H9 (cell line): ENCODE measurements at regions not wholly inside any gene's neighbourhood (a gene's known extent, or its start where the extent isn't known, plus 50 kb on each side); places are given as distances from the start of the nearest gene placed in this dataset.

ENCODE experiments used
- DNase-seq: peaks from one replicate; pipeline ENCODE4 v3.0.0-alpha.2; 2017
- H2AFZ ChIP-seq: one replicate; pipeline ENCODE4 v1.6.1; 2013; ENCODE audit warnings: mild to moderate bottlenecking, low read length, control low read depth, moderate library complexity
- H2AK5ac ChIP-seq: 2 replicates; pipeline ENCODE4 v1.6.1; 2013; ENCODE audit warnings: low read length, control low read depth, mixed read lengths; ENCODE audit not compliant: insufficient read length
- H2BK120ac ChIP-seq: one replicate; pipeline ENCODE4 v1.6.1; 2013; ENCODE audit warnings: low read depth, mild to moderate bottlenecking, low read length, control low read depth, inconsistent platforms; ENCODE audit not compliant: poor library complexity, severe bottlenecking
- H2BK12ac ChIP-seq: 2 replicates; pipeline ENCODE4 v1.6.1; 2013; ENCODE audit warnings: low read length, control low read depth, mixed read lengths, low read depth; ENCODE audit not compliant: insufficient read length
- H2BK15ac ChIP-seq: 2 replicates; pipeline ENCODE4 v1.6.1; 2013; ENCODE audit warnings: low read depth, low read length, control low read depth
- H2BK20ac ChIP-seq: one replicate; pipeline ENCODE4 v1.6.1; 2013; ENCODE audit warnings: low read depth, mild to moderate bottlenecking, low read length, control low read depth, inconsistent platforms; ENCODE audit not compliant: poor library complexity, severe bottlenecking
- H2BK5ac ChIP-seq: 2 replicates; pipeline ENCODE4 v1.6.1; 2013; ENCODE audit warnings: low read length, control low read depth, mixed read lengths; ENCODE audit not compliant: insufficient read length
- H3K14ac ChIP-seq: 2 replicates; pipeline ENCODE4 v1.6.1; 2013; ENCODE audit warnings: low read length, control low read depth; ENCODE audit not compliant: insufficient read depth
- H3K18ac ChIP-seq: 2 replicates; pipeline ENCODE4 v1.6.1; 2013; ENCODE audit warnings: low read depth, mild to moderate bottlenecking, mixed read lengths, low read length, control low read depth; ENCODE audit not compliant: insufficient read length
- H3K23ac ChIP-seq: 2 replicates; pipeline ENCODE4 v1.6.1; 2013; ENCODE audit warnings: low read length, control low read depth, mixed read lengths, low read depth; ENCODE audit not compliant: insufficient read length
- H3K23me2 ChIP-seq: 2 replicates; pipeline ENCODE4 v1.6.1; 2013; ENCODE audit warnings: low read depth, mild to moderate bottlenecking, mixed read lengths, low read length, control low read depth; ENCODE audit not compliant: insufficient read length, poor library complexity, severe bottlenecking
- H3K27ac ChIP-seq: 2 replicates; pipeline ENCODE4 v1.5.1; 2013; ENCODE audit warnings: low read length, control low read depth, mixed read lengths, low read depth; ENCODE audit not compliant: insufficient read length
- H3K27me3 ChIP-seq: 2 replicates; pipeline ENCODE4 v1.6.1; 2013; ENCODE audit warnings: low read length, control low read depth, inconsistent platforms; ENCODE audit not compliant: insufficient read depth
- H3K4ac ChIP-seq: 2 replicates; pipeline ENCODE4 v1.6.1; 2013; ENCODE audit warnings: low read depth, mild to moderate bottlenecking, control low read depth, inconsistent platforms, low read length, moderate library complexity
- H3K4me1 ChIP-seq: 2 replicates; pipeline ENCODE4 v1.6.1; 2013; ENCODE audit warnings: low read length, control low read depth, inconsistent platforms; ENCODE audit not compliant: insufficient read depth
- H3K4me2 ChIP-seq: 2 replicates; pipeline ENCODE4 v1.6.1; 2013; ENCODE audit warnings: low read length, control low read depth, mixed read lengths; ENCODE audit not compliant: insufficient read length, insufficient read depth
- H3K56ac ChIP-seq: 2 replicates; pipeline ENCODE4 v1.6.1; 2013; ENCODE audit warnings: low read depth, mild to moderate bottlenecking, mixed read lengths, low read length, control low read depth; ENCODE audit not compliant: insufficient read length
- H3K79me1 ChIP-seq: 2 replicates; pipeline ENCODE4 v1.6.1; 2013; ENCODE audit warnings: low read depth, mild to moderate bottlenecking, moderate library complexity, low read length, control low read depth, inconsistent platforms; ENCODE audit not compliant: insufficient read depth, poor library complexity, severe bottlenecking
- H3K79me2 ChIP-seq: 2 replicates; pipeline ENCODE4 v1.6.1; 2013; ENCODE audit warnings: low read length, control low read depth, inconsistent platforms; ENCODE audit not compliant: insufficient read depth
- H3K9ac ChIP-seq: 2 replicates; pipeline ENCODE4 v1.6.1; 2013; ENCODE audit warnings: low read length, control low read depth, mixed read lengths; ENCODE audit not compliant: insufficient read length; ENCODE audit errors: extremely low read depth
- H3K9me3 ChIP-seq: one replicate; pipeline ENCODE4 v1.6.1; 2013; ENCODE audit warnings: low read depth, low read length, inconsistent platforms; ENCODE audit not compliant: control insufficient read depth
- H3T11ph ChIP-seq: one replicate; pipeline ENCODE4 v1.6.1; 2013; ENCODE audit warnings: mild to moderate bottlenecking, low read length, control low read depth, inconsistent platforms
- H4K20me1 ChIP-seq: one replicate; pipeline ENCODE4 v1.6.1; 2013; ENCODE audit not compliant: control insufficient read depth, insufficient read length, insufficient read depth
- H4K5ac ChIP-seq: 2 replicates; pipeline ENCODE4 v1.6.1; 2013; ENCODE audit warnings: low read depth, mild to moderate bottlenecking, mixed read lengths, low read length, control low read depth; ENCODE audit not compliant: insufficient read length
- H4K8ac ChIP-seq: replicated peaks from 2 replicates; pipeline ENCODE4 v1.6.1; 2013; ENCODE audit warnings: low read length, control low read depth, mixed read lengths, low read depth; ENCODE audit not compliant: insufficient read length
- H4K91ac ChIP-seq: 2 replicates; pipeline ENCODE4 v1.6.1; 2013; ENCODE audit warnings: low read depth, mild to moderate bottlenecking, moderate library complexity, mixed read lengths, low read length, control low read depth; ENCODE audit not compliant: insufficient read length
- H3K27ac Mint-ChIP-seq, 3 experiments: 2 replicates in 2 of 3; 3 replicates in 1 of 3; pipeline ENCODE4 v1.8.0; 2020 to 2021; ENCODE audit warnings: mixed read lengths in 3 of 3, mild to moderate bottlenecking in 1 of 3, moderate library complexity in 1 of 3
- H3K27me3 Mint-ChIP-seq: 2 replicates; pipeline ENCODE4 v1.8.0; 2021; ENCODE audit warnings: low read depth, mild to moderate bottlenecking, moderate library complexity, mixed read lengths
- H3K36me3 Mint-ChIP-seq, 3 experiments: 2 replicates in 2 of 3; 3 replicates in 1 of 3; pipeline ENCODE4 v1.8.0; 2020 to 2021; ENCODE audit warnings: low read depth in 3 of 3, mixed read lengths in 3 of 3; ENCODE audit not compliant: insufficient read depth in 1 of 3
- H3K4me1 Mint-ChIP-seq, 2 experiments: 2 replicates each; pipeline ENCODE4 v1.8.0; 2020; ENCODE audit warnings: mixed read lengths in 2 of 2
- H3K4me3 Mint-ChIP-seq, 2 experiments: 2 replicates in 1 of 2; 3 replicates in 1 of 2; pipeline ENCODE4 v1.8.0; 2020 to 2021; ENCODE audit warnings: mild to moderate bottlenecking in 2 of 2, mixed read lengths in 2 of 2, moderate library complexity in 1 of 2
- H3K9me3 Mint-ChIP-seq, 2 experiments: 2 replicates in 1 of 2; 3 replicates in 1 of 2; pipeline ENCODE4 v1.8.0; 2020; ENCODE audit warnings: mild to moderate bottlenecking in 2 of 2, mixed read lengths in 2 of 2, moderate library complexity in 1 of 2
- CTCF ChIP-seq: fragments of 200-600 bp; sonication (generic); conservative IDR thresholded peaks from 3 replicates; pipeline ENCODE4 v1.8.0; 2021; ENCODE audit warnings: antibody characterized with exemption, mild to moderate bottlenecking
- WGBS: extraction: QIAGEN DNeasy Blood & Tissue Kit; methylation state at CpG from one replicate; pipeline ENCODE4 v1.1.7; 2013; ENCODE audit warnings: missing lambda C conversion rate, low lambda C conversion rate, mixed read lengths; ENCODE audit not compliant: insufficient read length; ENCODE audit errors: extremely low coverage; 5-methylcytosine and 5-hydroxymethylcytosine counted together

- H2AFZ ChIP-seq = no peak overlapping the region
- H3K27me3 Mint-ChIP-seq = peaks cover 1% of the 10 kb centered on the region; the same call in 1 of the 2 replicates
- H2BK20ac ChIP-seq = no peak overlapping the region
- no peak overlapping the region for H4K91ac ChIP-seq
- H3K9ac ChIP-seq = no peak overlapping the region
- no peak overlapping the region for H2BK12ac ChIP-seq
- no peak overlapping the region for H3K27ac Mint-ChIP-seq
- peaks cover 18 to 35% (median 19%) of the 10 kb centered on the region in 3 experiments for H3K36me3 Mint-ChIP-seq
- no peak overlapping the region for H3K4me2 ChIP-seq
- no peaks in the 10 kb centered on the region; the same call in 1 of the 2 replicates for H3K4me1 ChIP-seq
- no peaks in the 10 kb centered on the region for H3K27me3 ChIP-seq
- no peak overlapping the region for H2BK5ac ChIP-seq
- H2BK120ac ChIP-seq = no peak overlapping the region
- no peak for DNase-seq
- no peak overlapping the region for H3K23ac ChIP-seq
- no peaks in the 10 kb centered on the region for H3K23me2 ChIP-seq
- H3K14ac ChIP-seq = no peak overlapping the region
- H3K4ac ChIP-seq = no peak overlapping the region
- H3K4me1 Mint-ChIP-seq = peaks cover 2 to 8% of the 10 kb centered on the region in 2 experiments
- H3T11ph ChIP-seq = no peak overlapping the region
- H2BK15ac ChIP-seq = no peak overlapping the region
- H4K5ac ChIP-seq = no peak overlapping the region
- H3K18ac ChIP-seq = no peak overlapping the region
- no peak overlapping the region for H4K8ac ChIP-seq
- H2AK5ac ChIP-seq = no peak overlapping the region
- no peak overlapping the region for H3K4me3 Mint-ChIP-seq
- H3K9me3 Mint-ChIP-seq = peaks cover 23 to 24% of the 10 kb centered on the region in 2 experiments
- no peaks in the 10 kb centered on the region for H3K79me1 ChIP-seq
- no peaks in the 10 kb centered on the region for H3K79me2 ChIP-seq
- H4K20me1 ChIP-seq = no peaks in the 10 kb centered on the region
- no peak overlapping the region for H3K27ac ChIP-seq
- WGBS = no CpG with 5 or more reads among the region's 2 CpGs
- H3K9me3 ChIP-seq = peaks cover 10% of the 10 kb centered on the region
- H3K56ac ChIP-seq = no peak overlapping the region
- no peak for TF ChIP-seq CTCF
Observed at GRCh38 chrX:122188751-122189150, 995.3 kb upstream of the GRIA3 start.
